Caco-2 (cell line): ENCODE measurements at regions not wholly inside any gene's neighbourhood (a gene's known extent, or its start where the extent isn't known, plus 50 kb on each side); places are given as distances from the start of the nearest gene placed in this dataset.

Source experiments
- BruUV-seq: library from RNA; stranded (reverse); fragments of 400-500 nt; replicated peaks from 2 replicates; lab custom pipeline; 2021; lab: Mats Ljungman, UMichigan
- CTCF ChIA-PET: fragments of 300-600 bp; sonication (Branson Sonifier 250); formaldehyde crosslinking; loops from one replicate; lab custom pipeline; 2022; ENCODE audit warnings: antibody characterized with exemption; lab: Charles Lee
- POLR2A ChIA-PET: fragments of 300-600 bp; sonication (Branson Sonifier 250); formaldehyde crosslinking; loops from one replicate; lab custom pipeline; 2022; ENCODE audit warnings: antibody characterized with exemption; lab: Charles Lee
- DNase-seq, 2 experiments: peaks; one replicate each; pipeline versions ENCODE4 v3.0.0 to v3.0.0-alpha.2; 2020 to 2022
- H3K27me3 ChIP-seq: replicated peaks from 2 replicates; pipeline ENCODE4 v1.6.0; 2011; ENCODE audit warnings: low read length; ENCODE audit not compliant: control insufficient read depth, insufficient read depth
- H3K36me3 ChIP-seq: 2 replicates; pipeline ENCODE4 v1.5.1; 2011; ENCODE audit warnings: low read length; ENCODE audit not compliant: control insufficient read depth, insufficient read depth
- H3K4me1 ChIP-seq: fragments of 250-450 bp; sonication (Bioruptor Pico); 2 replicates; pipeline ENCODE4 v1.5.1; 2020; ENCODE audit warnings: mild to moderate bottlenecking
- H3K4me3 ChIP-seq: 2 replicates; pipeline ENCODE4 v1.5.1; 2011; ENCODE audit warnings: low read depth, mild to moderate bottlenecking, control low read depth, low read length
- H3K9me3 ChIP-seq: fragments of 250-450 bp; sonication (Bioruptor Pico); 2 replicates; pipeline ENCODE4 v1.5.1; 2020; ENCODE audit warnings: mild to moderate bottlenecking, moderate library complexity
- H3K27ac Mint-ChIP-seq: one replicate; pipeline ENCODE4 v1.8.0; 2022; ENCODE audit warnings: mixed read lengths; ENCODE audit not compliant: unreplicated experiment
- H3K27me3 Mint-ChIP-seq: one replicate; pipeline ENCODE4 v1.8.0; 2022; ENCODE audit warnings: mixed read lengths; ENCODE audit not compliant: insufficient read depth, unreplicated experiment
- H3K36me3 Mint-ChIP-seq: one replicate; pipeline ENCODE4 v1.8.0; 2022; ENCODE audit warnings: mild to moderate bottlenecking, mixed read lengths; ENCODE audit not compliant: insufficient read depth, unreplicated experiment
- H3K4me1 Mint-ChIP-seq: one replicate; pipeline ENCODE4 v1.8.0; 2022; ENCODE audit warnings: low read depth, mixed read lengths; ENCODE audit not compliant: unreplicated experiment
- H3K4me3 Mint-ChIP-seq: one replicate; pipeline ENCODE4 v1.8.0; 2022; ENCODE audit warnings: mild to moderate bottlenecking, moderate library complexity, mixed read lengths; ENCODE audit not compliant: unreplicated experiment
- H3K9me3 Mint-ChIP-seq: one replicate; pipeline ENCODE4 v1.8.0; 2022; ENCODE audit warnings: mixed read lengths; ENCODE audit not compliant: unreplicated experiment
- intact Hi-C: fragments of 100-400 bp; cut with micrococcal nuclease; formaldehyde crosslinking; loops from one replicate; pipeline ENCODE4 v1.10.0; 2022; ENCODE audit not compliant: unreplicated experiment
- TF ChIP-seq, protein P1 (sequence below), 2 experiments: fragments of 200-600 bp in 1 of 2; IDR thresholded peaks; 1 replicate in 1 of 2; 2 replicates in 1 of 2; pipeline versions ENCODE4 v1.5.1 to v1.8.0; 2011 to 2022; ENCODE audit warnings: antibody characterized with exemption in 1 of 2, control low read depth in 1 of 2, inconsistent platforms in 1 of 2, low read depth in 1 of 2, low read length in 1 of 2, mild to moderate bottlenecking in 1 of 2, moderate library complexity in 1 of 2; ENCODE audit not compliant: insufficient read depth in 1 of 2, severe bottlenecking in 1 of 2, unreplicated experiment in 1 of 2

DNA sequence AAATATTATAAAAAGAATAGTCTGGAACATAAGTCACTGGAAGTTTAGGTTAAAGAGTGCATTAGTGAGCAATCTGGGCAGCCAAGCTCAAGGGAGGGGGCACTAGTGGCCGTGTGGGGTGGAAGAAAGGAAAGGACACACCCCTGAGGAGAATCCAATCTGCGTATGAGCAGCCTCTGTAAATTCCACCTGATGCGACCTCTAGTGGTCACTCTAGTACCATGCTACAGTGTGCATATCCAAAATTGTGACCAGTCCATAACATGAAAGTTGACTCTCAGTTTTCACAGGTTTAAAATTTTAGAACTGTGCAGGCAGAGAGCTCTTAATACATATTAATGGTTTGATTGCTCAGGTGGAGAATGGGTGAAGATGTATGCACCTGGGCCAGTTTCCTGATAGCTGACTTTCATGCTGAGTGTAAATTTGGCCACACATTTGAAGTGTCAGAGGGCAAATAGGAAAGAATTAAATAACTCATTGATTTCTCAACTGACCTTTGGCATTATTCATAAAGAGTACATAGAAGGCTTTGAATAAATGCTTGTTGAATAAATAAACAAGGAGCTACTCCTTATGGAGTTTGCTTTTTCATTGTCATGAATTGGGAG is 105.9 kb upstream of the C21orf91 start:
- no peaks in the 10 kb centered on the region for H3K36me3 ChIP-seq
- H3K9me3 Mint-ChIP-seq: peaks cover 5% of the 10 kb centered on the region
- intact Hi-C loops: loop anchor here (1.0 kb wide), 1 partner anchor 246 kb away; no protein-coding TSS in a partner anchor
- H3K4me1 ChIP-seq: no peaks in the 10 kb centered on the region
- no TSS peak for BruUV-seq
- ChIA-PET POLR2A (no interaction called here), CTCF (interaction anchor here (0.6 to 1.1 kb wide), 5 partner anchors 14 to 314 kb away, joined by 3 to 5 read pairs (median 3); no protein-coding TSS in a partner anchor)
- peaks cover 6% of the 10 kb centered on the region for H3K27me3 Mint-ChIP-seq
- H3K27me3 ChIP-seq: no peaks in the 10 kb centered on the region
- H3K36me3 Mint-ChIP-seq: no peaks in the 10 kb centered on the region
- H3K4me3 Mint-ChIP-seq: no peak overlapping the region
- DNase-seq: peak; percentile 65 to 68
- peaks cover 6% of the 10 kb centered on the region for H3K4me1 Mint-ChIP-seq
- H3K9me3 ChIP-seq: no peaks in the 10 kb centered on the region
- TF ChIP-seq, protein P1, sequence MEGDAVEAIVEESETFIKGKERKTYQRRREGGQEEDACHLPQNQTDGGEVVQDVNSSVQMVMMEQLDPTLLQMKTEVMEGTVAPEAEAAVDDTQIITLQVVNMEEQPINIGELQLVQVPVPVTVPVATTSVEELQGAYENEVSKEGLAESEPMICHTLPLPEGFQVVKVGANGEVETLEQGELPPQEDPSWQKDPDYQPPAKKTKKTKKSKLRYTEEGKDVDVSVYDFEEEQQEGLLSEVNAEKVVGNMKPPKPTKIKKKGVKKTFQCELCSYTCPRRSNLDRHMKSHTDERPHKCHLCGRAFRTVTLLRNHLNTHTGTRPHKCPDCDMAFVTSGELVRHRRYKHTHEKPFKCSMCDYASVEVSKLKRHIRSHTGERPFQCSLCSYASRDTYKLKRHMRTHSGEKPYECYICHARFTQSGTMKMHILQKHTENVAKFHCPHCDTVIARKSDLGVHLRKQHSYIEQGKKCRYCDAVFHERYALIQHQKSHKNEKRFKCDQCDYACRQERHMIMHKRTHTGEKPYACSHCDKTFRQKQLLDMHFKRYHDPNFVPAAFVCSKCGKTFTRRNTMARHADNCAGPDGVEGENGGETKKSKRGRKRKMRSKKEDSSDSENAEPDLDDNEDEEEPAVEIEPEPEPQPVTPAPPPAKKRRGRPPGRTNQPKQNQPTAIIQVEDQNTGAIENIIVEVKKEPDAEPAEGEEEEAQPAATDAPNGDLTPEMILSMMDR (IDR thresholded peaks at IDR 0.05; ENCODE audit: insufficient read depth in 1 of 2, low read depth in 1 of 2, low read length in 1 of 2, severe bottlenecking in 1 of 2, unreplicated experiment in 1 of 2): peak; percentile 69 to 87
- no peak overlapping the region for H3K27ac Mint-ChIP-seq
- H3K4me3 ChIP-seq: no peak overlapping the region

DNA sequence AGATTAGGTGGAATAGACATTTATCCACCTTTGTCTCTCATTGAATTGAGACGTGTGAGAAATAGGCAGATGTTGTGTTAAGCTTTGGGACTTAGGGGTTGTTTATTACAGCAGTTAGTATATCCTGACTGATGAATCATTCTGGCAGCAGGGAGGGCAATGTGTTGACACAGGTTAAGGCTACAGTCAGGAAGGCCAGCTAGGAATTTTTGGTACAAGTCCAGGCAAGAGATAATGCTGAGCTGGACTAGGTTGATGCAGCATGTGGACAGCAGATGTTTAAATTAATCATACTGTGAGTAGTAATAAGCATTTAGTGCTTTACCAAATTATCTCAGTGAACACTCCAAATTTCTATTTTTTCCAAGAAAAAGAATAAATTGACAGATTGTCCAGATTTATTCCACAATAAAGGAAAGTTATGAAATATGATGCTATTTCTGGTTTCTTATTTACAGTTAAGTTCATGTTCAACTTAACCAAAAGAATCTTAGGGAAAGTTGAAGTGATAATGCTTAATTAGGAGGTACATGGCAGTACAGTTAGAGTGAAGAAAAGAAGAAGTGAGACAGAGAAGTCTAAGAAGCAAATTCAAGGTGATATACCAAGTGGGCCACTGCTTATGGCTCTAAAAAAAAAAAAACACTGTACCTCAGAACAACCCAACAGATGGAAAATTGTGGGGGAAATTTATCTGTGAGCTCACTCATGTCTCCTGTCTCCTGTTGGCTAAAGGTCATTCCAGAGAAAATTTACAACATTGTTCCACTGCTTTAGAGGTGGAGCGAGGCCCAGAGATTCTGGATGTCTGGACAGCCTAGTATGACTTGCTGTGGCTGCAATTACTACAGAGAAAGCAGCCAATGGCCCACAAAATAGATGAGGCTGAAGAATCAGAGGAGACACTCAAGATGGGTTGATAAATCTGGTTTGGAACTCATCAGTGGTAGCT is 102.7 kb upstream of the C21orf91 start:
- peaks cover 23% of the 10 kb centered on the region for H3K9me3 Mint-ChIP-seq
- CTCF ChIA-PET: no interaction called here
- H3K4me3 Mint-ChIP-seq: no peak overlapping the region
- H3K4me3 ChIP-seq: no peak overlapping the region
- H3K4me1 Mint-ChIP-seq: peaks cover 6% of the 10 kb centered on the region
- H3K27me3 ChIP-seq: no peaks in the 10 kb centered on the region
- POLR2A ChIA-PET: no interaction called here
- DNase-seq: no peak
- intact Hi-C loops: no loop called here
- no peaks in the 10 kb centered on the region for H3K36me3 Mint-ChIP-seq
- H3K27me3 Mint-ChIP-seq: peaks cover 3% of the 10 kb centered on the region
- H3K36me3 ChIP-seq: no peaks in the 10 kb centered on the region
- no peak overlapping the region for H3K27ac Mint-ChIP-seq
- TF ChIP-seq, protein P1 (IDR thresholded peaks at IDR 0.05; ENCODE audit: insufficient read depth in 1 of 2, low read depth in 1 of 2, low read length in 1 of 2, severe bottlenecking in 1 of 2, unreplicated experiment in 1 of 2): no peak
- H3K4me1 ChIP-seq: no peaks in the 10 kb centered on the region
- H3K9me3 ChIP-seq: no peaks in the 10 kb centered on the region
- BruUV-seq: no TSS peak

DNA sequence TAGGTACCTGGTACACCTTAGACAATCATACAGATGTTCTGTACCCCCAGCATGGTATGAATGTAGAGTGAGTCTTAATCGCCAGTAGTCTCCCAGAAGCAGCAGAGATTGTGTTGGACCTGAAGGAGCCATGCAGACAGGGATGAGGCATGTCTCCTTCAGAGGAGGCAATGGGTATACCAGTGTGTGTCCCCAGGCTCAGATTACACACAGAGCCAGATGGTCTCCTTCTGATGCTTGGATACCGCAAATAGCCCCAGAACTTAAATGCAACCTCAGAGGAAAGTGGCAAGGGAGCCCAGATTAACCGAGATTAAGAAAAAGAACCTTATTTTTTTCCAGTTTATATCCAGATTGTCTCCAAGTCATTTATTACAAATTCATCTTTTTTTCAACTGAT is 96.8 kb upstream of the C21orf91 start:
- intact Hi-C loops: no loop called here
- Mint-ChIP-seq H3K27ac (no peak overlapping the region), H3K9me3 (peaks cover 23% of the 10 kb centered on the region), H3K27me3 (peaks cover 3% of the 10 kb centered on the region), H3K4me3 (no peak overlapping the region), H3K36me3 (no peaks in the 10 kb centered on the region), H3K4me1 (no peaks in the 10 kb centered on the region)
- Histone ChIP-seq H3K27me3 (no peaks in the 10 kb centered on the region), H3K4me3 (no peak overlapping the region), H3K36me3 (no peaks in the 10 kb centered on the region), H3K4me1 (no peaks in the 10 kb centered on the region), H3K9me3 (no peaks in the 10 kb centered on the region)
- DNase-seq: no peak
- POLR2A ChIA-PET: no interaction called here
- TF ChIP-seq, protein P1 (IDR thresholded peaks at IDR 0.05; ENCODE audit: insufficient read depth in 1 of 2, low read depth in 1 of 2, low read length in 1 of 2, severe bottlenecking in 1 of 2, unreplicated experiment in 1 of 2): no peak
- no TSS peak for BruUV-seq
- CTCF ChIA-PET: no interaction called here
